GM23248 (cell line): ENCODE measurements at regions not wholly inside any gene's neighbourhood (a gene's known extent, or its start where the extent isn't known, plus 50 kb on each side); places are given as distances from the start of the nearest gene placed in this dataset.
"Not testable (repeated sequence)": the region's sequence is repeated elsewhere in the genome, so short reads cannot be mapped to it uniquely, and the experiment has no call there.

ENCODE experiments used
- DNase-seq: peaks from one replicate; pipeline ENCODE4 v3.0.0-alpha.2; 2015
- H2AFZ ChIP-seq: fragments of 200-600 bp; sonication (generic); 2 replicates; pipeline ENCODE4 v1.6.1; 2016; ENCODE audit warnings: antibody characterized with exemption
- H3F3A ChIP-seq: fragments of 200-600 bp; sonication (generic); 2 replicates; pipeline ENCODE4 v1.6.1; 2016; ENCODE audit warnings: mild to moderate bottlenecking, antibody characterized with exemption, mixed run types; ENCODE audit not compliant: insufficient read depth
- H3K27ac ChIP-seq: fragments of 200-600 bp; sonication (generic); 2 replicates; pipeline ENCODE4 v1.5.1; 2016; ENCODE audit warnings: mild to moderate bottlenecking
- H3K27me3 ChIP-seq: fragments of 200-600 bp; sonication (generic); replicated peaks from 2 replicates; pipeline ENCODE4 v1.6.1; 2016; ENCODE audit warnings: mild to moderate bottlenecking; ENCODE audit not compliant: insufficient read depth
- H3K36me3 ChIP-seq: fragments of 200-600 bp; sonication (generic); 2 replicates; pipeline ENCODE4 v1.6.1; 2016; ENCODE audit warnings: low read depth, mild to moderate bottlenecking
- H3K4me1 ChIP-seq: fragments of 200-600 bp; sonication (generic); 2 replicates; pipeline ENCODE4 v1.6.1; 2016; ENCODE audit warnings: mild to moderate bottlenecking; ENCODE audit not compliant: insufficient read depth
- H3K4me2 ChIP-seq: fragments of 200-600 bp; sonication (generic); one replicate; pipeline ENCODE4 v1.6.1; 2016; ENCODE audit warnings: mild to moderate bottlenecking; ENCODE audit not compliant: unreplicated experiment
- H3K4me3 ChIP-seq: fragments of 200-600 bp; sonication (generic); 2 replicates; pipeline ENCODE4 v1.5.1; 2016; ENCODE audit warnings: mild to moderate bottlenecking
- H3K79me2 ChIP-seq: fragments of 200-600 bp; sonication (generic); 2 replicates; pipeline ENCODE4 v1.6.1; 2016; ENCODE audit warnings: mild to moderate bottlenecking; ENCODE audit not compliant: insufficient read depth
- H3K9ac ChIP-seq: fragments of 200-600 bp; sonication (generic); 2 replicates; pipeline ENCODE4 v1.6.1; 2016; ENCODE audit warnings: mild to moderate bottlenecking
- H3K9me2 ChIP-seq: fragments of 200-600 bp; sonication (generic); 2 replicates; pipeline ENCODE4 v1.6.1; 2016; ENCODE audit warnings: mixed run types, mild to moderate bottlenecking, moderate library complexity; ENCODE audit not compliant: insufficient read depth
- H3K9me3 ChIP-seq: fragments of 200-600 bp; sonication (generic); one replicate; pipeline ENCODE4 v1.6.1; 2017; ENCODE audit warnings: low read depth
- H4K20me1 ChIP-seq: fragments of 200-600 bp; sonication (generic); 2 replicates; pipeline ENCODE4 v1.6.0; 2016; ENCODE audit not compliant: insufficient read depth
- EZH2 ChIP-seq: fragments of 200-600 bp; sonication (generic); IDR thresholded peaks from 2 replicates; pipeline ENCODE4 v1.6.1; 2018; ENCODE audit warnings: antibody characterized with exemption, mild to moderate bottlenecking; ENCODE audit not compliant: insufficient read depth, poor library complexity, severe bottlenecking
- EZH2phosphoT487 ChIP-seq: fragments of 200-600 bp; sonication (generic); IDR thresholded peaks from 2 replicates; pipeline ENCODE4 v1.6.1; 2018; ENCODE audit warnings: antibody characterized with exemption, moderate library complexity, mild to moderate bottlenecking, low read depth; ENCODE audit not compliant: insufficient read depth
- WGBS, 2 experiments: methylation state at CpG; one replicate each; pipeline ENCODE4 v1.1.6; 2015 to 2017; ENCODE audit warnings: low lambda C conversion rate in 2 of 2, low coverage in 1 of 2; ENCODE audit errors: missing lambda C conversion rate in 2 of 2; 5-methylcytosine and 5-hydroxymethylcytosine counted together
- in situ Hi-C: fragments of 300-500 bp; cut with MboI; formaldehyde crosslinking; loops from 2 replicates; pipeline ENCODE4 v1.15.0; 2020

DNA sequence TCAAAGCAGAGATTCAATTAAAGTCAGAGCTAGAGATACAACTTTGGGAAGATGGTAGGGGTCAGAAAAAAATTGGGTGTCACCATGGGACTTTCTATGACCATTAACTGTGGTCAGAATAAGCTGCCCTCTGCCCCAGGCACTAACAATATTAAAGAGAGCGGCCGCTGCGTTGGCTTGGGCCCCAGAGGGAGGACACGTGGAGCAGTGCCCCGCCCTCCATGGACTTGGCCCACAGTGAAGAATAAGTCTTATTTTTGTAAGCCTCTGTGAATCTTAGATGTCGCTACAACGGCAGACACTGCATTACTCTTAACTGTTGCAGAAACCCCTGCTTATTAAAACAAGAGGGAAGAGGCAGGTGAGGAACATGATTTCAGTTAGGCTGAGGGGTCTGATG, 172.7 kb downstream of the UQCRFS1 start:
- no peak for DNase-seq
- no peaks in the 10 kb centered on the region for H3K9me2 ChIP-seq
- no peak overlapping the region for H3K27ac ChIP-seq
- H3K36me3 ChIP-seq: no peaks in the 10 kb centered on the region
- no peak overlapping the region for H3K4me3 ChIP-seq
- H3K9me3 ChIP-seq: no peaks in the 10 kb centered on the region
- 3 to 6% methylated on average over 7 of the region's 7 CpGs for WGBS, 2 experiments
- no peak overlapping the region for H3K4me2 ChIP-seq
- in situ Hi-C loops: no loop called here
- no peaks in the 10 kb centered on the region for H3K4me1 ChIP-seq
- no peak overlapping the region for H2AFZ ChIP-seq
- no peaks in the 10 kb centered on the region for H4K20me1 ChIP-seq
- no peak for TF ChIP-seq EZH2
- no peak overlapping the region for H3K9ac ChIP-seq
- H3F3A ChIP-seq: no peaks in the 10 kb centered on the region
- no peaks in the 10 kb centered on the region for H3K27me3 ChIP-seq
- no peaks in the 10 kb centered on the region for H3K79me2 ChIP-seq

GRCh38 chr19:29039036-29039435, 173.9 kb downstream of the UQCRFS1 start:
- H3K9me2 ChIP-seq, H3K4me1 ChIP-seq, H3K79me2 ChIP-seq, in situ Hi-C loops, H3K4me2 ChIP-seq, H4K20me1 ChIP-seq, H3K27ac ChIP-seq, H2AFZ ChIP-seq, H3K9ac ChIP-seq, H3K27me3 ChIP-seq, H3K9me3 ChIP-seq, H3K4me3 ChIP-seq, DNase-seq, H3F3A ChIP-seq, H3K36me3 ChIP-seq: not testable (repeated sequence)
- 62 to 87% methylated on average over 2 to 3 of the region's 3 CpGs for WGBS, 2 experiments

GRCh38 chr19:29031216-29031615, 181.7 kb downstream of the UQCRFS1 start:
- H3K27me3 ChIP-seq: no peaks in the 10 kb centered on the region
- H3K4me3 ChIP-seq: no peak overlapping the region
- TF ChIP-seq EZH2phosphoT487: no peak
- TF ChIP-seq EZH2: no peak
- no peaks in the 10 kb centered on the region for H3K4me1 ChIP-seq
- H4K20me1 ChIP-seq: no peaks in the 10 kb centered on the region
- no peak overlapping the region for H3K4me2 ChIP-seq
- in situ Hi-C loops: no loop called here
- H3F3A ChIP-seq: no peaks in the 10 kb centered on the region
- no peak for DNase-seq
- 0 to 3% methylated on average over 1 of the region's 1 CpG for WGBS, 2 experiments
- no peaks in the 10 kb centered on the region for H3K36me3 ChIP-seq
- no peak overlapping the region for H2AFZ ChIP-seq
- H3K9me3 ChIP-seq: no peaks in the 10 kb centered on the region
- H3K9me2 ChIP-seq: no peaks in the 10 kb centered on the region
- no peak overlapping the region for H3K9ac ChIP-seq
- no peak overlapping the region for H3K27ac ChIP-seq
- no peaks in the 10 kb centered on the region for H3K79me2 ChIP-seq

DNA sequence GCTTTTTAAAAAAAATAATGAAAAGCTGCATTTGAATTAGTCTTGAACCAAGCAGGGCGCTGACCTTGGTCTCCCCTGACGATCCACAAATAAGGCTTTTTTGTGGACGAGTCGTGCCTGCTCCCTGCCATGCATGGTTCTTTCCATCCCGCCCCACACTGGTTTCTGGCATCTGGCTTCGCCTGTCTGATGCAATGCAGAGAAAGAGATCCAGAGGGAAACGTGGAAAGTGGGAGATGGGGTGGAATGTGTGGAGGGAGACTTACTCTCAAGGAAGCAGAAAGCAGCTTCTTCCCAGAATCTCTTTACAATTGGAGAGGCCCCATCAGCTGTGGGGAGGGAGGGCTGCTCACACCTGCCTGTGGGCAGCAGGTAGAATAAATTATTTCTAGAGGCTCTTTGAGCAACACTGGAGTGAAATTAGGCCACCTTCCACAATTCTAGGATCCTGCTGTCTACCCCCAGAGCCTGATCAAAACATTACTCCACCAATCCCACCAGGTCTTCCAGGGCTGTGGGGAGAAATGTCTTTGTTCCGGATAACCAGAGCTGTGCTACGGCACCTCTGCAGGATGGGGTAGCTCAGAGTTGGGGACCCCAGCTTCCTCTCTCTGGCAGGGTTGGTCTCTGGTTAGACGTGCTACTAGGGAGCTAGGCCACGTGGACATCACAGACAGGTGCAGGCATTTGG, 183.5 kb downstream of the UQCRFS1 start:
- H3K9me3 ChIP-seq: no peaks in the 10 kb centered on the region
- no peaks in the 10 kb centered on the region for H3K4me1 ChIP-seq
- no peaks in the 10 kb centered on the region for H3K27me3 ChIP-seq
- H3K27ac ChIP-seq: no peak overlapping the region
- H3K79me2 ChIP-seq: no peaks in the 10 kb centered on the region
- H3K9ac ChIP-seq: no peak overlapping the region
- H3K9me2 ChIP-seq: no peaks in the 10 kb centered on the region
- H3F3A ChIP-seq: no peaks in the 10 kb centered on the region
- no peak overlapping the region for H3K4me3 ChIP-seq
- DNase-seq: no peak
- H4K20me1 ChIP-seq: no peaks in the 10 kb centered on the region
- TF ChIP-seq EZH2 (no peak), EZH2phosphoT487 (no peak)
- no peak overlapping the region for H3K4me2 ChIP-seq
- no peaks in the 10 kb centered on the region for H3K36me3 ChIP-seq
- no peak overlapping the region for H2AFZ ChIP-seq
- WGBS, 2 experiments: 55% methylated on average over 11 of the region's 11 CpGs
- in situ Hi-C loops: no loop called here

- Histone ChIP-seq H2AFZ (no peak overlapping the region), H3K79me2 (no peaks in the 10 kb centered on the region), H3F3A (no peaks in the 10 kb centered on the region), H3K27ac (no peak overlapping the region), H3K4me1 (no peaks in the 10 kb centered on the region), H3K4me2 (no peak overlapping the region), H3K27me3 (no peaks in the 10 kb centered on the region), H3K9me2 (no peaks in the 10 kb centered on the region), H3K4me3 (no peak overlapping the region), H3K9me3 (no peaks in the 10 kb centered on the region), H4K20me1 (no peaks in the 10 kb centered on the region), H3K9ac (no peak overlapping the region), H3K36me3 (no peaks in the 10 kb centered on the region)
- WGBS, 2 experiments: 43 to 47% methylated on average over 8 of the region's 8 CpGs
- TF ChIP-seq EZH2 (no peak), EZH2phosphoT487 (no peak)
- in situ Hi-C loops: no loop called here
- DNase-seq: no peak
Observed at GRCh38 chr19:29022599-29022998, 190.4 kb downstream of the UQCRFS1 start.
